ENCODE measurements at regions not wholly inside any gene's neighbourhood (a gene's known extent, or its start where the extent isn't known, plus 50 kb on each side); places are given as distances from the start of the nearest gene placed in this dataset.

DNA sequence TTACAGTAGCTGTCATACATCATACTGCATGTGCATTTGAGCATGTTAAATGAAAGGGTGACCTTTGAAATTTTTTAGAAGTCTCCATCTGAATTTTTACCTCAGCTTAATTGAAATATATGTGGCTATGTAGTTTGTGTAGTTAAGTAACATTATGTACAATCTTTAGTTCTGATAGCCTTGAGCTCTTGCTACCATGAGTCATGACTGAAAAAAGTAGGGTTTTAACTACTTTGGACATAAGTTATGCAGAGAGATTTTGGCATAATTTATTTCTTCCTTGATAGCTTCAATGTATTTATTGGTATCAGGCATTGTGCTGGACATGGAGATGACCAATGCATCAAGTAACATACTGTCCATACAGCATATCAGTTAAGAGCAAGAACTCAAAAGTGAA is 376.5 kb upstream of the ZNF717 start:
- ChIA-PET CTCF (no interaction called here), POLR2A (no interaction called here)

DNA sequence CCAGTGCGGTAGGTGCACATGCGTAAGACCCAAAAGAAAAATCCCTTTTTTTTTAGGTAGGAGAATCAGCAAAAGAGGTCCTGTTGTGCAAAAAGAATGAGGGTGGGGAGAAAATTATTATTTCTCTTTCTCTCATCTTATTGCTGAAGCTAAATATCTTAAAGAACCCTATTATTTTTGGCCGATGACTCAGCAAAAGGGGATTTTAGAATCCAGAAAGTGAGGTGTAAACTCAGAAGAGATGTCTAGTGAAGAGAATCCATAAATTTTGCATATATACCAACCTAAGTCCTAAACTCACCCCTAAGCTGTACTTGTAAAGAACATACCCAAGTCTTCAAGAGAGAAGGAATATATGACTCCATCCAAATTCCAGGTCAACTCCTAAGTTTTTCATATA is 386.3 kb upstream of the ZNF717 start:
- POLR2A ChIA-PET, result no interaction called here
- CTCF ChIA-PET, result no interaction called here

DNA sequence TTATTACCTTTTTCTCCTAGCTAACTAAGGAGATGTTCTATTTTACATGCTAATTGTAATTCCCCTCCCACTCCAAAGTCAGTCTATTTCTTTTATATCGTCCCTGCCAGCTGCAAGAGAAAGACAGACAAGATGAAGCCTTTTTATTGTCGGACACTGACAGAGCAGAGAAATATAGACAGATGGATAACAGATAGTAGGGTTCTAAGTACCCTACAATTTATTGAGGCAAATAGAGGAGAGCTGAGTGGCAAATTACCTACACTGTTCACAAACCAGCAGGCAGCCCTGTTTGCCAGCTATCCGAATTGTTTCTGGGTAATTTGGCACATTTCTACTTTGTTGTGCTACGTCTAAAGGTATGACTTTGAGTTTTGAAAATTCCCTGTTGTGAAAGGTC is 392.3 kb upstream of the ZNF717 start:
- POLR2A ChIA-PET, result no interaction called here
- CTCF ChIA-PET, result no interaction called here

DNA sequence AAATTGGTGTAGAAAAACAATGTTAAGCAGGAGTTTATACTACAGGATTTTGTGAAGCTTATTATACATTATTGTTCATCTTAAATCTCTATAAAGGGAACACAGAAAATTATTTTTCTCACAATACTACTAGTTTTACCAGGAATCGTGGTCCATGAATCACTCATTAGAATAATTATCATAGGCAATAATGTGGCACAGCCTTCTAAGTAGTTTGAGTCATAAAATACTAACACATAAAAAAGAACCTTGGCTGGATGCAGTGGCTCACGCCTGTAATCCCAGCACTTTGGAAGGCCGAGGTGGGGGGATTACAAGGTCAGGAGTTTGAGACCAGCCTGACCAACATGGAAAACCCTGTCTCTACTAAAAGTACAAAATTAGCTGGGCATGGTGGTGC is 393.1 kb upstream of the ZNF717 start:
- CTCF ChIA-PET, result no interaction called here
- POLR2A ChIA-PET, result no interaction called here

DNA sequence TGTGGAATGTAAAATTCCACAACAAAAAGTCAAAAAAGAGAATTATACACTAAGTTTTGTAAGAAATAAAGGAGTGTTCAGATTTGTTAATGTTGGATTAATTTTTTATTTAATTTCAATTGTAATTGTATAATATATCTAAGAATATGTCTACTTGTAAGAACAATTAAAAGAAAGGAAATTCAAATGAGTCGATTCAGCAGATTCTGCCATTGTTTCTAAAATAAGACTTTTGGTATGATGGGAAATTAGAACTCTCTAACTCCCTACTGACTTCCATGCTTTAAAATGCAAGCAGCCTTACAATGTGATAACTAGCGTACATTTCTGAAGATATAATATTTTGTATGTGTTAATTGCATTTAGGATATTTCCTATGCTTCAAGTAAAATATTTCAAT is 395.9 kb upstream of the ZNF717 start:
- POLR2A ChIA-PET, result no interaction called here

DNA sequence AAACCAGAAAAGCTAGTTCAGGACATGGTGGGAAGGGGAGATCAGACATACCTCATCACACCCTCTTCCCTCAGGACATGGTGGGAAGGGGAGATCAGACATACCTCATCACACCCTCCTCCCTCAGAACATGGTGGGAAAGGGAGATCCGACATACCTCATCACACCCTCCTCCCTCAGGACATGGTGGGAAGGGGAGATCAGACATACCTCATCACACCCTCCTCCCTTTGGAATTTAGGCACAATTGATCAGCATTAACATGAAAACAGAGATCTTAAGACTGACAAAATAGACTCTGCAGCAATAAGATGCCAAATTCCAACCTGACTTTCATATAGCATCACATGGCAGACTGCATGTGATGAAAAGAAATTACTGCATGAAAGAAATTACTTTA is 412.7 kb upstream of the ZNF717 start:
- POLR2A ChIA-PET, result no interaction called here

More for the DNA sequence above, 395.9 kb upstream of the ZNF717 start:
- CTCF ChIA-PET, result no interaction called here

DNA sequence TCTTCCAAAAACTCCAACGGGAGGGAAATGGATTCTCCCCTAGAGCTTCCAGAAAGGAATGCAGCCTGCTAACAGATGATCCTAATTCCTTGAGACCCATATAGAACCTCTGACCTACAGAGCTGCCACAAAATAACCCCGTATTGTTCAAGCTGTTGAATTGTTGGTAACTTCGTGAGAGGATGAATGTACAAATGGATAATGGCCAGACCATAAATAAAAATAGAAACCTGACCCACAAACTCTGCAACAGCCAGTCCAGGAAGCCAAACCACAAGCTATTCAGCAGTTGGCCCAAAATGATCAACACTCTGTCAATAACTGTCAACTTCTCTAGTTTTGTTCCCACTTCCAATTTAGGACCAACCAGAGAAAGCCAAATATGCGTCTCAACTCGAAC is 414.0 kb upstream of the ZNF717 start:
- ChIA-PET CTCF (no interaction called here), POLR2A (no interaction called here)

More for the DNA sequence above, 412.7 kb upstream of the ZNF717 start:
- CTCF ChIA-PET, result no interaction called here

DNA sequence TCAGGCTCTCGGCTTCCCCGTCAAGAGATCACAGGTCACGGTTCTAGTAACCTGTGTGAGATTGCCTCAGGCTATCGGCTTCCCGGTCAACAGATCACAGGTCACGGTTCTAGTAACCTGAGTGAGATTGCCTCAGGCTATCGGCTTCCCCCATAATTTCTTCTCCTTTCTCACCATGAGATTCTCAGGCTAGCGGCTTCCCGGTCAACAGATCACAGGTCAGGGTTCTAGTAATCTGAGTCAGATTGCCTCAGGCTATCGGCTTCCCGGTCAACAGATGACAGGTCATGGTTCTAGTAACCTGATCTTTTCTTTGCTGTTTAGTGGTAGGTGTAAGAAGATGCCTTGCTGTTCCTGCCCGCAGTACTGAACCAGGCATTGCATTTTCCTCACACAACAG is 418.2 kb upstream of the ZNF717 start:
- ChIA-PET POLR2A (no interaction called here), CTCF (no interaction called here)

DNA sequence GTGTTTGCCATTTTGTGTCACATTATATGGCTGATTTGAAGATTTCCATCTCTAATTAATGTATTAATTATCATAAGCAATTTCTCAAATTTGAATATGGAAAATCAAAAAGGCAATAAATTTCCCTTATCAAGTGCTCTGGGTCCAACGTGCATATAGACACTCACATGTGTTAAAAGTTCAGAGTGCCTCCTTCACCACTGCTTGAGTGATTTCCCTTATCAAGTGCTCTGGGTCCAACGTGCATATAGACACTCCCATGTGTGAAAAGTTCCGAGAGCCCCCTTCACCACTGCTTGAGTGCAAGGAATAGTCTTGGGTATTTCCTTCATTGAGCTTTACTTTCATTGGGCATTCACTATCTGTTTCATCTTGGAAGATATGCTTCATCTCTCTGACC is 421.0 kb upstream of the ZNF717 start:
- ChIA-PET CTCF (no interaction called here), POLR2A (no interaction called here)

DNA sequence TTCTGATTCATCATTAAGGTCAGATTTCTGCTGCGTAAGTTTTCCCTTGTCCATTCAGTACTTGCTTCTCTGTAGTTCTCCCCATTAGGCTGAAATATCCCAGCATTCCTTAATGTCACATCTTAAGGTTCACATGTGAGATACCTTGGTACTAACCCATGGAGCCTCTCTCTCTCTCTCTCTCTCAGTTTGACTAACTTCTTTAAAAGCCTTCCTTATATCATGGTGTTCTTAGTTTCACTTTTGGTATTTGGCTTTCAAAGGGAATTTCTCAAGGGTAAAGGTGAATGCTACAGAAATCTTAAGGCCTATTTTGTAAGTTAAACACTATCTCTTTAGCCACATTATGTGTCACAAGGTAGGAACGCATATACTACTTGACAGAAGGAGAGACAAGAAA is 427.3 kb upstream of the ZNF717 start:
- CTCF ChIA-PET, result no interaction called here
- POLR2A ChIA-PET, result no interaction called here

DNA sequence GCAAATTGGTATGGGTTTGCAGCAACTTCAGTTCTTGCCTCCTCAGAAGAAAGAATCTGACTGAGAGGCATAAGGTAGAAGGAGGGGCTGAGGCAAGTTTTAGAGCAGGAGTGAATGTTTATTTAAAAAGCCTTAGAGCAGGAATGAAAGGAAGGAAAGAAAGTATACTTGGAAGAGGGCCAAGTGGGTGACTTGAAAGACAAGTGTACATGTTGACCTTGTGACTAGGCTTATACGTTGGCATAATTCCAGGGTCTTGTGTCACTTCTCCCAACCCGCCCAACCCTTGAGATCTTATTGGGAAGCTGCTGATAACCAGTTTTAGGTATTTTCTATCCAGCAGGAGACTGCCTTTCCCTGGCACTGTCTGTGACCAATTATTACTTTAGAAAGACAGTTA is 436.9 kb upstream of the ZNF717 start:
- CTCF ChIA-PET, result no interaction called here
- POLR2A ChIA-PET, result no interaction called here

DNA sequence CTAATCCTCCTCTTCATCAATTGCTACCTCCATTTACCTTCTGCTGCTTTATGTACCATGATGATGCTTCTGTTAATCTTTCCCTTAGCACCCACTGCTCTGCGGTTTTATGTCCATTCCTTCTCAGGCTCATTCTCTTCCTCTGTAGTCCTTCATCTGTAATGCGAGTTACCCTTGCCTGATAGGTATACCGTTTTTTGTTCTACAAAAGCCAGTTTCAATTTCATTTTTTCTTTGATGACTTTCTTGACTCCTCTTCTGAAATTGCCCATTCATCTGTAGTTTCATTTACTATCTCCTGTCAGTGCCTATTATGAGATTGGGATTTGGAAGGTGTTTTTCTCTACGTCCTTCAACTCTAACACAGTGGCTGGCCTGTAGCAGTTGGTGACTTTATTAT is 445.9 kb upstream of the ZNF717 start:
- POLR2A ChIA-PET, result no interaction called here
- CTCF ChIA-PET, result no interaction called here

DNA sequence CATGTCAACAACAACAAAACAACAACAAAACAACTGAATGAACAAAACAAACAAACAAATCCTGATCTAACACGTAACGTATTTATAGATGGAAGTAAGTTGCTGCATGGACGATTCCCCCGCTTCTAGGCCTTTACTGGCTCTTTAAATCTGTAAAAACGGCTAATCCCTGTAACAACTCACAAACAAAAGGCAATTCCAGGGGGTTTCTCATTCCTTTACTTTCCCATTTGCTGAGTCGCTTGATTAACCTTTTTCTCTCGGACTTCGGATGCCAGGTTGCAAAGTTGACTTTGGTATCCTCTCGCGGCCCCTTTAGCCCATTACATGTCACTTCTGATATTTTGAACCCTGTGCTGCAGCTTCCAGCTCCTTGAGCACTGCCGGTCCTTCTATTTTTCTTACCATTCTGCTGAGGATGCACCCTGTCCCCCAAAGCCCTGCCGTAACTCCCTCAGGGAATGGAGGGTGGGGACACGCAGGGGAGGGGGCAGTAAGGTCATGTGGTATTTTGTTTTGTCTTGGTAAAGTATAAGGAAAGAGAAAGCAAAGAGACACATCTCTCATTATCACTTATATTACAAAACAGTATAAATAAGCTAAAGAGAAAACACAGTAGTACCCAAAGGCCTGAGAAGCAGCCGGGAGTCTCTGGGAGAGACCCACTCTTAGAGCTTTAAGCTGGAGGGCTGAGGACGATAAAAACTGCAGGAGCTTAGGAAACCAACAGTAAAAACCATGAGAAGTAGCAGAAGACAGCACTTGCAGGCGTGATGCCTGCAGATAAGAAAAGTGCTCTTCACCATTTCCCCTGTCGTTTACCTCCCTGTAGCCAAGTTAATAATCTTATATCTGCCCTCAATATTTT is 457.8 kb upstream of the ZNF717 start:
- ChIA-PET POLR2A (no interaction called here), CTCF (no interaction called here)

DNA sequence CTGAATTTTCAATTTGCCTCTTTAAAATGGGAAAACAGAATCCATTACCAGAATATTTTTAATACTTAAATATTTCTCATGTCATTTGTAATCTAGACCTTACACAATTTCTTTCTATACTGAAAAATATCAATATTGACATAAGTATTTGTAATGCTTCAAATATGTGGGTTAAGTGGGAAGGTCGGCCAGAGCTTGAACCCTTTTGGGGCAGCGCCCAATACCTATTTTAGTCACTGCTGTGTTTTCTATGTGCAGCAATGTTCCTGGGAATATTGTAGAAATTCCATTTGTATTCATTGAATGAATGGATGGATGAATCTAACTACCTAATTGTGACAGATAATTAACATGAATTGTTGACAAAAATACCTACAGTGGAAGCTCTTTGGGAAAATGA is 459.7 kb upstream of the ZNF717 start:
- POLR2A ChIA-PET, result no interaction called here
- CTCF ChIA-PET, result no interaction called here

DNA sequence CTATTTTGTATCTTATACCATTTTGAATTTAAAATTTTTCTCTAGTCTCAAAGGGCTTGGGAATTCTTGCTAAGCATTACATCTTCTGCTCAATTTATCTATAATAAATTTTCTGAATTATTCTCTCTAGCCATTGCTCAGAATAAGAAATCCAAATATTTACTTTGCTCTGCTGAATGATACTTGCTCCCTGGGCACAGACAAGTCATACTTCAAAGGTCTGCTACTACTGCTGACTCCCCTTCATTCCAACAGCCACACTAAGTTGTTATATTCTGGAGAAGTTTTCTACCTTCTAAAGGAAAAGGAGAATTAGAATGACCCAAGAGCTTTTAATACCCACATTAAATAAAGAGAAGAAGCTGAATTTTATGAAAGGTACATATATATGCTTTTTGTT is 460.3 kb upstream of the ZNF717 start:
- ChIA-PET CTCF (no interaction called here), POLR2A (no interaction called here)

DNA sequence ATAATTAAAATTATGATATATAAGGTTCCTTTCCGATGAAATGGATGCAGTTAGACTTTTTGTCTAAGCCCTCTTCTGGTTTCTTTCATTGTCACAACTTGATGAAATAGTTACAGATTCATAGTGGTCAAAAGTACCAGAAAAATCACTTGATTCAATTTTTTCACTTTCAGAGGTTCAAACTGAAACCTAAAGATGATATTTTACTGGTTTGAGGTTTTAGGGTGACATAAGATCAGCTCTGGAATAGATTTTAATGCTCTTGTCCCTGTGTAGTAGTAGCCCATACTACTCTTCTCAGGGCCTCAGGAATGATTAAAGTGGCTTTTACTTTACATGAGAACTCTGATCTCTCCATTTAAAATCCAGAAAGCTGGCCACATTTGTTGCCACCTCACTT is 479.1 kb upstream of the ZNF717 start:
- ChIA-PET POLR2A (no interaction called here), CTCF (no interaction called here)

DNA sequence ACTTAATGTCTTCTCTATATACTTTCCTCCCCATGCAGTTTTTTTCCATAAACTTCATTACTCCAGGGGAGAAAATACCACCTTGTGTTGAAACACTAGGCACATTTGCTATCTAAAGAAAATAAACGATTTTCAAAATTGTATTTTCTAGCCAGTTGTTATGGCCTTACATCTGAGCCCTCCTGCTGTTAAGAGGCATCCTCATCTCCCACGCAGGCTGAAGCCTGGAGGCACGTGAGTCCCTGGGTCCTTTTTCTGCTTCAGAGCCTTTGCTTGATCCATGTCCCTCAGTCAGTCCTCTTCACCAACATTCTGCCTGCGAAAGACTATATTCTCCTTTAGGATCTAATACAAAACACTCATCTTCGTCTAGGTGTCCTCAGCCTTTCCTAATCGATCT is 479.6 kb upstream of the ZNF717 start:
- ChIA-PET POLR2A (no interaction called here), CTCF (no interaction called here)

DNA sequence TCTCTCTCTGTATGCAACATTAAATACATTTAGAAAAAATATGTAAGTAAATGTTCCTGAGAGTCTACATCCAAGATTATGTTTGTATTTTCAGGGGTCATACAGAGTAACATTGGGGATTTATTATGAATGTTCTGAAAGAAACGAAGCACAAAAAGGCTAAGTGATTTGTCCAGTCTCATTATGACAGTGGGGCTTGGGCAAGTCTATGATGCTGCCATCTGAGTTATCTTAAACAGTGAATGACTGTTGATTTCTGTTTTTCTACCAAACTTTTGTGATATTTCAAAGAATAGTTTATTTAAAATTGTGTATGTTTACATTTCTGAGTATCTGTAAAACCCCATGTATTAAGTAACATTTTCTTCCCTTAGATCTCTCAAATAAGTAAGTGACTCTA is 481.2 kb upstream of the ZNF717 start:
- POLR2A ChIA-PET, result no interaction called here
- CTCF ChIA-PET, result no interaction called here

DNA sequence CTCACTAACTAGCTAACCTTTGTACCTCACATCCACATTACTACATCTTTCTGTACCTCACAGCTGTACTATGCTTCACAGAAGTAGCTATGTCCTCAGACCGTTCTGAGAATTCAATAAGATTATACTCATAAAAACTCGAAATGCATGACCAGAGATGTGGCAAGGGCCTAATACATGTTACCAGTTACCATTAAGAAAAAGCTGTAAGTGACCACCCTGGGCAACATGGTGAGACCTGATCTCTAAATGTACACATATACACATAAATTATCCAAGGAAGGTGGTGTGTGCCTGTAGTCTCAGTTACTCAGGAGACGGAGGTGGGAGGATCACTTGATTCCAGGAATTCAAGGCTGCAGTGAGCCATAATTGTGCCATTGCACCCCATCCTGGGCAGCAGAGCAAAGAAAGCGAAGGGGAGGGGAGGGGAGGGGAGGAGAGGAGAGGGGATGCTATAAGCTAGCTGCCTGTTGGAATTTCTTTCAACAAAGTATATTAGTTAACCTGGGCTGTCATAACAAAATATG is 482.6 kb upstream of the ZNF717 start:
- CTCF ChIA-PET, result no interaction called here
- POLR2A ChIA-PET, result no interaction called here

DNA sequence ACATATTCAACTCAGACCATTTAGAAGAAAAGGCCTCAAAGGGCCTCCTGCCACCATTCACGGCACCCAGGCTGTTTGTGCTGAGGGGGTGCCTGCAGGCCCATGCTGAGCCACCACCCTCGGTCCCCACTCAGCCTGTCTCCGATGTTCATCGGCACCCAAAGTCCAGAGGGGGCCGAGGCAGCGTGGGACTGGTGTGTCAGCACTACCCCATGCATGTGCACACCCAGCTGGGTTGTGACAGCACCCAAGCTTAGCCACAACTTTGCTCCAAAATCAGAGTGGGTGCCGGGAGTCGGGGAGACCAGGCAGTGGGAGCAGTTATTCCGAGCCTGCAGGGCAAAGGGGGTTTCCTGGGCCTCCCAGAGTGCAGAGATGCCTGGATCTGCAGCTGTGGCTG is 508.5 kb upstream of the ZNF717 start:
- POLR2A ChIA-PET, result no interaction called here
- CTCF ChIA-PET, result no interaction called here

DNA sequence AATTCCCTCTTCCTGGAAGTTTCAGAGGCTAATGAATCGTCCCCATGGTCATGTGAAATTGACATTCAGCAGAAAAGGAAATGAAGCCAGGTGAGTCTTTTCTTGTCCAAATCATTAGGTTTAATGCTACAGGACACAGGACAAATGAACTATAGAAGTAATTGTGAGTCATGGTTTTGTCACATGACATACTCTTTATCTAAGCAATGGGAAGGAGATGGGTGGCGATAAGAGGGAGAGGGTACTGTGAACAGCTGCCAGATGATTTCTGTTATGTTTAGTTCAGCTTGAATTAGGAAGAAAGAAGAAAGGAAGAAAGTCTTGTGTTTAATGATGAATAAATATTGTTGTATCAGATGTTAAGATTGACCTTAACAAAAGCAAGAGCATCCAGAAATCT is 515.4 kb upstream of the ZNF717 start:
- ChIA-PET CTCF (no interaction called here), POLR2A (no interaction called here)

DNA sequence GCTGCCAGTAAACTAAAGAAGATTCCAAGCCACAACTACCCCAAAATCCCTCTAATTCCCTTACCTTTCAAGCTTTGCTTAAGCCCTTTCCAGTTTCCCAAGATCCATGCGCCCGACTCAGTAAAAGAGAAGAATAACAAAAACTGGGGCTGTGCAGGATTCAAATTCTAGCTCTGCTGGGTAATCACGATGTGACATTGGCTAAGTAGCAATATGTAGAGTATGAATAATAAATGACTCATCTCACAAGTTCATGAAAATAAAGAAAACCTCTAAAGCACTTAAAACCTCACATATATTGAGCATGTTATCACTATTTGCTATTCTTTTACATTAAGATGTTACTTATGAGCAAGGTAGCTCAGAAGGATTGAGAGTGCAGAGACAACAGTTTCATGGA is 522.2 kb upstream of the ZNF717 start:
- ChIA-PET CTCF (no interaction called here), POLR2A (no interaction called here)

DNA sequence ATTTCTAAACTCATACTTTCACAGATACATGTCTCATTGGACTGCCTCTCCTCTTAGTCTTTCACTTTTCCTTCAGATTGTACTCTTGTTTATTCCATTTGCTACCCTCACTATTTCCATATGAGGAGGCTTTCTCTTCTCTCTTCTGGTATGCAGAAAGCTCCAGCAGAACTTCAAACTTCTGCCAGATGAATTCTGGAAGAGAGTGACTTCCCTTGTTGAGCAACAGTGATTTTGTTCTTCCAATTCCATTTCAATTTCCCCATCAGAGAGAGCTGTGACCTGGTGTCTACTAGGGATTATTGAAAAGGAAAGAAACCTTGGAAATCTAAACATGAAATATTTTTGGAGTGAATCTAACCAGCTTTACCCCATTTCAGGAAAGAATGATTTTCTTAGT is 523.2 kb upstream of the ZNF717 start:
- CTCF ChIA-PET, result no interaction called here
- POLR2A ChIA-PET, result no interaction called here
